ENCODE measurements at regions not wholly inside any gene's neighbourhood (a gene's known extent, or its start where the extent isn't known, plus 50 kb on each side); places are given as distances from the start of the nearest gene placed in this dataset.

DNA sequence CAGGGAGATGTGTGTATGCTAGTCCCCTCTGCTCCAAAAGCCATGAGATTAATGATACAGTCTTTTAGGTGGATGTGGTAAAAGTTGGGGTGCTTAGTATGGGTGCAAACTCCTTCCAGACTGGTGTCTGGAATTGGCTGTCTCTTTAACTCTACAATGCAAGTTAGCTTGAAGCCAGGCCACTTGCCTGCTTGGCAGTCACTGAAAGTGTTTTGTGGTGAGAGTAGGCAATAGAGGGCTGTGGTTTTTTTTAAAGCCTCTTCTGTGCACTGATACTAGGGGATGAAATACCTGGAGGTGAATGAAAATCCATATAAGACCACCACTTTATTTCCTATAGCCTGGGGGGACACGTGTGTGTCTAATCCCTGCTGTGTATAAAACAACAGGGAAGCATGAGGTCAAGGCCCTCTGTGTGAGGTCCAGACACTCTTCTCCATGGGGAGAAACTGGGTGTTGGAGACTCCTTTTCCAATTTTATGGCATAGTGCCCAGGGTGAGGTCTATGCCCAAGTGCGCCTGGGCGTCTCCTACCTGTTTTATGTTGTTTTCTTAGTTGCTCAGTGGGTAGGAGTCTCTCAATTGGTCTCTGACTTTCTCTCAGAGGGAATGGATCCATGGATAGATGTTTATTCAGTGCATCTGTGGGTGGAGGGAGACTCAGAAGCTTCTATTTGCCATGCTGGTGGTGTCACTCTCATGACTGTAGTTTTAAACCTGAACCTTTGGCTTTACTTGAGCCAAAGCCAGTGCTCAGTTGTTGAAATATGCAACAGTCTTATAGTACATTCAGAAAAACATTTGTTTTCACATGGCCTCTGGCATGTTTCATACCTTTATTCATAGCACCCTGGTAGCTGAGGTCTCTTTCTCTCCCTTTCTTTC is 327.8 kb upstream of the ATP11B start:
- Histone ChIP-seq H3K4me3 (replicated peaks; ENCODE audit: insufficient read depth, low read length) (no peak overlapping the region), H3K27ac (replicated peaks) (no peak overlapping the region), H3K27me3 (ENCODE audit: insufficient read depth, poor library complexity, severe bottlenecking) (no peaks in the 10 kb centered on the region)
- no peak for DNase-seq (ENCODE audit: low read depth in 1 of 2, low spot score in 1 of 2)
- TF ChIP-seq, protein P1, sequence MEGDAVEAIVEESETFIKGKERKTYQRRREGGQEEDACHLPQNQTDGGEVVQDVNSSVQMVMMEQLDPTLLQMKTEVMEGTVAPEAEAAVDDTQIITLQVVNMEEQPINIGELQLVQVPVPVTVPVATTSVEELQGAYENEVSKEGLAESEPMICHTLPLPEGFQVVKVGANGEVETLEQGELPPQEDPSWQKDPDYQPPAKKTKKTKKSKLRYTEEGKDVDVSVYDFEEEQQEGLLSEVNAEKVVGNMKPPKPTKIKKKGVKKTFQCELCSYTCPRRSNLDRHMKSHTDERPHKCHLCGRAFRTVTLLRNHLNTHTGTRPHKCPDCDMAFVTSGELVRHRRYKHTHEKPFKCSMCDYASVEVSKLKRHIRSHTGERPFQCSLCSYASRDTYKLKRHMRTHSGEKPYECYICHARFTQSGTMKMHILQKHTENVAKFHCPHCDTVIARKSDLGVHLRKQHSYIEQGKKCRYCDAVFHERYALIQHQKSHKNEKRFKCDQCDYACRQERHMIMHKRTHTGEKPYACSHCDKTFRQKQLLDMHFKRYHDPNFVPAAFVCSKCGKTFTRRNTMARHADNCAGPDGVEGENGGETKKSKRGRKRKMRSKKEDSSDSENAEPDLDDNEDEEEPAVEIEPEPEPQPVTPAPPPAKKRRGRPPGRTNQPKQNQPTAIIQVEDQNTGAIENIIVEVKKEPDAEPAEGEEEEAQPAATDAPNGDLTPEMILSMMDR (IDR thresholded peaks at IDR 0.05; ENCODE audit: insufficient read depth, low read length): no peak
- TF ChIP-seq, protein P2, sequence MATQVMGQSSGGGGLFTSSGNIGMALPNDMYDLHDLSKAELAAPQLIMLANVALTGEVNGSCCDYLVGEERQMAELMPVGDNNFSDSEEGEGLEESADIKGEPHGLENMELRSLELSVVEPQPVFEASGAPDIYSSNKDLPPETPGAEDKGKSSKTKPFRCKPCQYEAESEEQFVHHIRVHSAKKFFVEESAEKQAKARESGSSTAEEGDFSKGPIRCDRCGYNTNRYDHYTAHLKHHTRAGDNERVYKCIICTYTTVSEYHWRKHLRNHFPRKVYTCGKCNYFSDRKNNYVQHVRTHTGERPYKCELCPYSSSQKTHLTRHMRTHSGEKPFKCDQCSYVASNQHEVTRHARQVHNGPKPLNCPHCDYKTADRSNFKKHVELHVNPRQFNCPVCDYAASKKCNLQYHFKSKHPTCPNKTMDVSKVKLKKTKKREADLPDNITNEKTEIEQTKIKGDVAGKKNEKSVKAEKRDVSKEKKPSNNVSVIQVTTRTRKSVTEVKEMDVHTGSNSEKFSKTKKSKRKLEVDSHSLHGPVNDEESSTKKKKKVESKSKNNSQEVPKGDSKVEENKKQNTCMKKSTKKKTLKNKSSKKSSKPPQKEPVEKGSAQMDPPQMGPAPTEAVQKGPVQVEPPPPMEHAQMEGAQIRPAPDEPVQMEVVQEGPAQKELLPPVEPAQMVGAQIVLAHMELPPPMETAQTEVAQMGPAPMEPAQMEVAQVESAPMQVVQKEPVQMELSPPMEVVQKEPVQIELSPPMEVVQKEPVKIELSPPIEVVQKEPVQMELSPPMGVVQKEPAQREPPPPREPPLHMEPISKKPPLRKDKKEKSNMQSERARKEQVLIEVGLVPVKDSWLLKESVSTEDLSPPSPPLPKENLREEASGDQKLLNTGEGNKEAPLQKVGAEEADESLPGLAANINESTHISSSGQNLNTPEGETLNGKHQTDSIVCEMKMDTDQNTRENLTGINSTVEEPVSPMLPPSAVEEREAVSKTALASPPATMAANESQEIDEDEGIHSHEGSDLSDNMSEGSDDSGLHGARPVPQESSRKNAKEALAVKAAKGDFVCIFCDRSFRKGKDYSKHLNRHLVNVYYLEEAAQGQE (IDR thresholded peaks at IDR 0.05; ENCODE audit: insufficient replicate concordance, low read depth): no peak
- TF ChIP-seq POLR2AphosphoS5 (IDR thresholded peaks at IDR 0.05; ENCODE audit: low read depth) (no peak), SPI1 (IDR thresholded peaks at IDR 0.05; ENCODE audit: borderline replicate concordance, low read depth) (no peak), GABPA (IDR thresholded peaks at IDR 0.05; ENCODE audit: low read depth) (no peak)

DNA sequence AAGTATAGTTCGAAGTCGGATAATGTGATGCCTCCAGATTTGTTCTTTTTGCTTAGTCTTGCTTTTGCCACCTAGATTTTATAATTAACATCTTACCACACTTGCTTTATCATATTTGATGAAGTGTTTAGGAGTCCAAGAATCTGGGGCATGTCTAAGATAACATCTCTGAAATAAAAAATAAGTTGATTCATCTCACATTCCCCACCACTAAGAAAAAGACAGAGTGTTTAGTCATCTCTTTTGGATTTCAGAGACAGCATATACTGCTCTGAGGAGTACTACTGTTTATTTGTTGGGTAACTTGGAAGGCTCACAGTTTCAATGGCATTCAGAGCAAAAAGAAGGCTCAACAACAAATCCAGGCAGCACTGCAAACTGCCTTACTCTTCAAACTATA is 324.2 kb upstream of the ATP11B start:
- TF ChIP-seq, protein P2 (IDR thresholded peaks at IDR 0.05; ENCODE audit: insufficient replicate concordance, low read depth): no peak
- no peak for TF ChIP-seq GABPA (IDR thresholded peaks at IDR 0.05; ENCODE audit: low read depth)
- TF ChIP-seq, protein P1 (IDR thresholded peaks at IDR 0.05; ENCODE audit: insufficient read depth, low read length): no peak
- no peak for TF ChIP-seq POLR2AphosphoS5 (IDR thresholded peaks at IDR 0.05; ENCODE audit: low read depth)
- no peak for TF ChIP-seq SPI1 (IDR thresholded peaks at IDR 0.05; ENCODE audit: borderline replicate concordance, low read depth)
- H3K4me3 ChIP-seq (replicated peaks; ENCODE audit: insufficient read depth, low read length): no peak overlapping the region
- no peaks in the 10 kb centered on the region for H3K27me3 ChIP-seq (ENCODE audit: insufficient read depth, poor library complexity, severe bottlenecking)
- no peak overlapping the region for H3K27ac ChIP-seq (replicated peaks)
- no peak for DNase-seq (ENCODE audit: low read depth in 1 of 2, low spot score in 1 of 2)

DNA sequence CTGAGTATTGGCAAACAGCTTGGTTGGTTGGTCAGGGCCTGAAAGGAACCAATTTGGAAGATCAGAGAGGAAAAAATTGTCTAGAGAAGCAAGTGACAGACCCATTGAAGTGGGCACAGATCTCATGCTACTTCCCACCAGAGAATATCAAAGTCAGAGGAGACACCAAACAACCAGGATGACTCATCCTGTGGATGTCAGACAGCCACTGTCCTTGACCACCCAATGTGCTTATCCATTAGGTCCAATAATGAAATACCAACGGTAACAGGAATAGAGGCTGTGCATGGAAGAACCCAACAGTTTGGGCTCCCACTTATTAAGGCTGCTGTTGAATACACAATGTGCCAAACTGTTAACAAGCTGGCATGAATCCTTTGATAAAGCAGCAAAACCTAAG is 323.1 kb upstream of the ATP11B start:
- Histone ChIP-seq H3K27ac (replicated peaks) (no peak overlapping the region), H3K27me3 (ENCODE audit: insufficient read depth, poor library complexity, severe bottlenecking) (no peaks in the 10 kb centered on the region), H3K4me3 (replicated peaks; ENCODE audit: insufficient read depth, low read length) (no peak overlapping the region)
- DNase-seq (ENCODE audit: low read depth in 1 of 2, low spot score in 1 of 2): no peak
- TF ChIP-seq POLR2AphosphoS5 (IDR thresholded peaks at IDR 0.05; ENCODE audit: low read depth) (no peak), GABPA (IDR thresholded peaks at IDR 0.05; ENCODE audit: low read depth) (no peak), SPI1 (IDR thresholded peaks at IDR 0.05; ENCODE audit: borderline replicate concordance, low read depth) (no peak)
- TF ChIP-seq, protein P2 (IDR thresholded peaks at IDR 0.05; ENCODE audit: insufficient replicate concordance, low read depth): no peak
- TF ChIP-seq, protein P1 (IDR thresholded peaks at IDR 0.05; ENCODE audit: insufficient read depth, low read length): no peak

All from HL-60 (cell line).